HUES6 (cell line): ENCODE measurements at regions not wholly inside any gene's neighbourhood (a gene's known extent, or its start where the extent isn't known, plus 50 kb on each side); places are given as distances from the start of the nearest gene placed in this dataset.

Experiments used
- H3K27ac ChIP-seq: 2 replicates; pipeline ENCODE4 v1.7.0; 2013; ENCODE audit warnings: low read depth, mild to moderate bottlenecking, low read length, inconsistent platforms
- H3K27me3 ChIP-seq: 2 replicates; pipeline ENCODE4 v1.6.1; 2013; ENCODE audit warnings: low read length; ENCODE audit not compliant: control insufficient read depth, insufficient read depth
- H3K36me3 ChIP-seq: 2 replicates; pipeline ENCODE4 v1.6.1; 2013; ENCODE audit warnings: low read length; ENCODE audit not compliant: control insufficient read depth, insufficient read depth
- H3K4me1 ChIP-seq: 2 replicates; pipeline ENCODE4 v1.6.1; 2013; ENCODE audit warnings: low read length; ENCODE audit not compliant: control insufficient read depth, insufficient read depth
- H3K4me3 ChIP-seq: 2 replicates; pipeline ENCODE4 v1.5.1; 2013; ENCODE audit warnings: low read depth, low read length
- H3K9ac ChIP-seq: one replicate; pipeline ENCODE4 v1.6.1; 2013; ENCODE audit warnings: mild to moderate bottlenecking, low read length
- H3K9me3 ChIP-seq: 2 replicates; pipeline ENCODE4 v1.6.1; 2013; ENCODE audit warnings: low read depth, low read length; ENCODE audit not compliant: control insufficient read depth, insufficient read depth

- Histone ChIP-seq H3K27ac (no peak overlapping the region), H3K36me3 (no peaks in the 10 kb centered on the region), H3K27me3 (no peaks in the 10 kb centered on the region), H3K4me3 (no peak overlapping the region), H3K4me1 (0 out of 2 replicates have a peak, but pooled peaks cover 5% of the 10 kb centered on the region), H3K9ac (no peak overlapping the region), H3K9me3 (no peaks in the 10 kb centered on the region)
Observed at GRCh38 chr15:61447981-61448380, 218.9 kb upstream of the RORA start.

GRCh38 chr15:61444585-61444984 is 215.5 kb upstream of the RORA start:
- H3K4me3 ChIP-seq, result no peak overlapping the region

GRCh38 chr15:61442821-61443220 is 213.7 kb upstream of the RORA start:
- Histone ChIP-seq H3K9ac (no peak overlapping the region), H3K9me3 (no peaks in the 10 kb centered on the region), H3K36me3 (no peaks in the 10 kb centered on the region), H3K27me3 (no peaks in the 10 kb centered on the region), H3K4me3 (no peak overlapping the region), H3K27ac (no peak overlapping the region), H3K4me1 (no peaks in the 10 kb centered on the region)

More at GRCh38 chr15:61444585-61444984, 215.5 kb upstream of the RORA start:
- Histone ChIP-seq H3K4me1 (0 out of 2 replicates have a peak, but pooled peaks cover 5% of the 10 kb centered on the region), H3K27me3 (no peaks in the 10 kb centered on the region), H3K9ac (no peak overlapping the region), H3K27ac (no peak overlapping the region), H3K9me3 (no peaks in the 10 kb centered on the region), H3K36me3 (no peaks in the 10 kb centered on the region)

GRCh38 chr15:61441891-61442290 is 212.8 kb upstream of the RORA start:
- no peak overlapping the region for H3K9ac ChIP-seq
- no peaks in the 10 kb centered on the region for H3K9me3 ChIP-seq
- H3K4me3 ChIP-seq, result no peak overlapping the region
- H3K27ac ChIP-seq, result no peak overlapping the region
- no peaks in the 10 kb centered on the region for H3K36me3 ChIP-seq
- no peaks in the 10 kb centered on the region for H3K4me1 ChIP-seq
- H3K27me3 ChIP-seq, result no peaks in the 10 kb centered on the region

GRCh38 chr15:61426466-61426865 is 197.4 kb upstream of the RORA start:
- no peak overlapping the region for H3K9ac ChIP-seq
- no peaks in the 10 kb centered on the region for H3K27me3 ChIP-seq
- H3K4me1 ChIP-seq, result peaks cover 16% of the 10 kb centered on the region
- H3K36me3 ChIP-seq, result no peaks in the 10 kb centered on the region
- H3K9me3 ChIP-seq, result no peaks in the 10 kb centered on the region
- H3K27ac ChIP-seq, result no peak overlapping the region
- no peak overlapping the region for H3K4me3 ChIP-seq

GRCh38 chr15:61425934-61426333 is 196.8 kb upstream of the RORA start:
- H3K9ac ChIP-seq, result no peak overlapping the region
- no peaks in the 10 kb centered on the region for H3K27me3 ChIP-seq
- H3K27ac ChIP-seq, result no peak overlapping the region
- H3K4me1 ChIP-seq, result peaks cover 16% of the 10 kb centered on the region
- H3K36me3 ChIP-seq, result no peaks in the 10 kb centered on the region
- H3K4me3 ChIP-seq, result no peak overlapping the region
- H3K9me3 ChIP-seq, result no peaks in the 10 kb centered on the region

- Histone ChIP-seq H3K4me3 (no peak overlapping the region), H3K9ac (no peak overlapping the region), H3K9me3 (no peaks in the 10 kb centered on the region), H3K36me3 (no peaks in the 10 kb centered on the region), H3K27ac (no peak overlapping the region), H3K4me1 (peaks cover 16% of the 10 kb centered on the region), H3K27me3 (no peaks in the 10 kb centered on the region)
Observed at GRCh38 chr15:61422773-61423172, 193.7 kb upstream of the RORA start.

- H3K4me1 ChIP-seq, result peaks cover 14% of the 10 kb centered on the region
- no peaks in the 10 kb centered on the region for H3K9me3 ChIP-seq
- no peaks in the 10 kb centered on the region for H3K27me3 ChIP-seq
- no peak overlapping the region for H3K9ac ChIP-seq
- no peak overlapping the region for H3K27ac ChIP-seq
- H3K36me3 ChIP-seq, result no peaks in the 10 kb centered on the region
- no peak overlapping the region for H3K4me3 ChIP-seq
Observed at GRCh38 chr15:61421938-61422337, 192.8 kb upstream of the RORA start.

- H3K27me3 ChIP-seq, result no peaks in the 10 kb centered on the region
- H3K36me3 ChIP-seq, result no peaks in the 10 kb centered on the region
- no peak overlapping the region for H3K9ac ChIP-seq
- no peaks in the 10 kb centered on the region for H3K9me3 ChIP-seq
- no peak overlapping the region for H3K4me3 ChIP-seq
- H3K4me1 ChIP-seq, result peaks cover 10% of the 10 kb centered on the region; the same call in 1 of the 2 replicates
- no peak overlapping the region for H3K27ac ChIP-seq
Observed at GRCh38 chr15:61421470-61421869, 192.4 kb upstream of the RORA start.

- Histone ChIP-seq H3K27me3 (no peaks in the 10 kb centered on the region), H3K4me3 (no peak overlapping the region), H3K36me3 (no peaks in the 10 kb centered on the region), H3K27ac (no peak overlapping the region), H3K9ac (no peak overlapping the region), H3K4me1 (peaks cover 5% of the 10 kb centered on the region; the same call in 1 of the 2 replicates), H3K9me3 (peaks cover 4% of the 10 kb centered on the region)
Observed at GRCh38 chr15:61420546-61420945, 191.4 kb upstream of the RORA start.

- H3K4me3 ChIP-seq, result no peak overlapping the region
- H3K4me1 ChIP-seq, result no peaks in the 10 kb centered on the region
- H3K9me3 ChIP-seq, result peaks cover 12% of the 10 kb centered on the region
- H3K9ac ChIP-seq, result no peak overlapping the region
- no peaks in the 10 kb centered on the region for H3K36me3 ChIP-seq
- H3K27me3 ChIP-seq, result no peaks in the 10 kb centered on the region
- no peak overlapping the region for H3K27ac ChIP-seq
Observed at GRCh38 chr15:61415617-61416120, 186.6 kb upstream of the RORA start.
